Lung (tissue), 11 donors: ENCODE measurements at regions not wholly inside any gene's neighbourhood (a gene's known extent, or its start where the extent isn't known, plus 50 kb on each side); places are given as distances from the start of the nearest gene placed in this dataset.
A peak's percentile ranks its signal among the peaks of the same experiment; 100 is the strongest.

ENCODE experiments used
- ATAC-seq: fragments of 200-7000 bp; cut with Tn5 transposase; one replicate; pipeline ENCODE4 v1.9.1; 2020; ENCODE audit warnings: moderate number of reproducible peaks; ENCODE audit not compliant: insufficient read depth, low FRiP score
- DNase-seq, 3 donors: peaks; one replicate each; pipeline ENCODE4 v3.0.0-alpha.2; 2013 to 2017
- H3K27ac ChIP-seq, 2 donors: one replicate each; pipeline ENCODE4 v1.5.1; 2013; ENCODE audit warnings: mild to moderate bottlenecking in 2 of 2, moderate library complexity in 2 of 2, control low read depth in 1 of 2, inconsistent platforms in 1 of 2, low read depth in 1 of 2, low read length in 1 of 2
- H3K27me3 ChIP-seq, 3 donors: one replicate each; pipeline ENCODE4 v1.5.1; 2013; ENCODE audit warnings: low read length in 2 of 3; ENCODE audit not compliant: control insufficient read depth in 3 of 3, insufficient read depth in 3 of 3
- H3K36me3 ChIP-seq, 4 donors: one replicate each; pipeline ENCODE4 v1.5.1; 2013; ENCODE audit warnings: low read length in 4 of 4, mild to moderate bottlenecking in 1 of 4, moderate library complexity in 1 of 4; ENCODE audit not compliant: control insufficient read depth in 4 of 4, insufficient read depth in 4 of 4
- H3K4me1 ChIP-seq, 5 donors: one replicate each; pipeline ENCODE4 v1.5.1; 2013; ENCODE audit warnings: low read length in 5 of 5, mild to moderate bottlenecking in 2 of 5, moderate library complexity in 1 of 5; ENCODE audit not compliant: control insufficient read depth in 5 of 5, insufficient read depth in 5 of 5
- H3K4me3 ChIP-seq: one replicate; pipeline ENCODE4 v1.5.1; 2013; ENCODE audit warnings: mild to moderate bottlenecking, control low read depth, moderate library complexity
- H3K9ac ChIP-seq, 2 donors: one replicate each; pipeline ENCODE4 v1.5.1; 2013; ENCODE audit warnings: low read length in 2 of 2, control low read depth in 1 of 2; ENCODE audit not compliant: insufficient read depth in 1 of 2
- H3K9me3 ChIP-seq, 4 donors: one replicate each; pipeline ENCODE4 v1.5.1; 2013; ENCODE audit warnings: low read length in 3 of 4, mild to moderate bottlenecking in 1 of 4, moderate library complexity in 1 of 4; ENCODE audit not compliant: control insufficient read depth in 4 of 4, insufficient read depth in 3 of 4
- WGBS, 2 donors: extraction: QIAGEN DNeasy Blood & Tissue Kit; methylation state at CpG; one replicate each; pipeline ENCODE4 v1.1.7; 2013; 5-methylcytosine and 5-hydroxymethylcytosine counted together
- TF ChIP-seq, protein P1 (sequence below): IDR thresholded peaks from 2 replicates; pipeline ENCODE4 v1.5.1; 2012; ENCODE audit warnings: mild to moderate bottlenecking; ENCODE audit errors: control extremely low read depth, extremely low read depth
- donor health status: control.
- donor health status: control.
- donor health status: Bipolar disorder and iron deficiency.
- donor health status: healthy.
- donor health status: DM: yes; HTN: yes; CAD: no.

DNA sequence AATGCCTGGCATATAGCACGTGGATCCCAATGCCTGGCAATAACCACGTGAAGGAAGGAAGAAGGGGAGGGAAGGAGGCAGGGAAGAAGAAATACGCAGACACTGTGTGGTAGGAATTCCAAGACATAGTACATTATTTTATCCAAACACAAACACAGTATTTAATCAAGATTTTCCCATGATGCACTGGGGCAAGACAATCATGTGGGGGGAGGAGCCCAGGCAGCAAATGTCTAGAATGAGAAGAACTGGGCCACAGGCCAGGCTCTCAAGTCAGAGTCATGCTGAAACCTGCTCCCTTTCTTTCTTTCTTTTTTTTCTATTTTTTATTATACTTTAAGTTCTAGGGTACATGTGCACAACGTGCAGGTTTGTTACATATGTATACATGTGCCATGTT lies 717.9 kb downstream of the UQCRFS1 start:
- no peak for ATAC-seq

DNA sequence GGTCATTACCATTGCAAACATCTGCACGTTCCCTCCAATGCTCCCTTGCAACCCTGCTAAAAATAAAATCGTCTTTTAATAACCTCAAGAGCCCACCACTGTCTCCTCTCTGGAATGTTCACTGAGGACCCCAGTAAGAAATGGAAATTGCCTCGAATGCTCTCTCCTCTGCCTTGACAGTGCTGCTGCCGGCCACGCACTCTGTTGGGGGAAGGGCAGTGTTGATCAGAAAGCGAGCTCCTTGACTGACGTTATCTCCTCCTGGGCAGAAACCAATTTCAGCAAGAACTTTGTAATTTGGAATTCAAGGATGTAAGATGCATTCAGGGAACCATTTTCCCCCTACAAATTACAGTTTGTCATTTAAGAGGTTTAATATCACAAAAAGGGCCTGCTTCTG lies 718.5 kb downstream of the UQCRFS1 start:
- DNase-seq (no peak), ATAC-seq (no peak)
- Histone ChIP-seq H3K9me3 (no peaks in the 10 kb centered on the region), H3K9ac (no peak overlapping the region), H3K27me3 (no peaks in the 10 kb centered on the region), H3K27ac (no peak overlapping the region), H3K4me3 (no peak overlapping the region), H3K4me1 (peaks cover 0 to 7% (median 0%) of the 10 kb centered on the region in 5 donors), H3K36me3 (no peaks in the 10 kb centered on the region)
- TF ChIP-seq, protein P1, sequence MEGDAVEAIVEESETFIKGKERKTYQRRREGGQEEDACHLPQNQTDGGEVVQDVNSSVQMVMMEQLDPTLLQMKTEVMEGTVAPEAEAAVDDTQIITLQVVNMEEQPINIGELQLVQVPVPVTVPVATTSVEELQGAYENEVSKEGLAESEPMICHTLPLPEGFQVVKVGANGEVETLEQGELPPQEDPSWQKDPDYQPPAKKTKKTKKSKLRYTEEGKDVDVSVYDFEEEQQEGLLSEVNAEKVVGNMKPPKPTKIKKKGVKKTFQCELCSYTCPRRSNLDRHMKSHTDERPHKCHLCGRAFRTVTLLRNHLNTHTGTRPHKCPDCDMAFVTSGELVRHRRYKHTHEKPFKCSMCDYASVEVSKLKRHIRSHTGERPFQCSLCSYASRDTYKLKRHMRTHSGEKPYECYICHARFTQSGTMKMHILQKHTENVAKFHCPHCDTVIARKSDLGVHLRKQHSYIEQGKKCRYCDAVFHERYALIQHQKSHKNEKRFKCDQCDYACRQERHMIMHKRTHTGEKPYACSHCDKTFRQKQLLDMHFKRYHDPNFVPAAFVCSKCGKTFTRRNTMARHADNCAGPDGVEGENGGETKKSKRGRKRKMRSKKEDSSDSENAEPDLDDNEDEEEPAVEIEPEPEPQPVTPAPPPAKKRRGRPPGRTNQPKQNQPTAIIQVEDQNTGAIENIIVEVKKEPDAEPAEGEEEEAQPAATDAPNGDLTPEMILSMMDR, result no peak
- 50 to 72% methylated on average over 7 of the region's 7 CpGs for WGBS, 2 donors

More for the DNA sequence above, 717.9 kb downstream of the UQCRFS1 start:
- no peaks in the 10 kb centered on the region for H3K9me3 ChIP-seq
- peak in 2 of 3 donors; percentile 31 to 45 for DNase-seq
- no peak overlapping the region for H3K27ac ChIP-seq
- no peaks in the 10 kb centered on the region for H3K36me3 ChIP-seq
- H3K27me3 ChIP-seq, result no peaks in the 10 kb centered on the region
- TF ChIP-seq, protein P1, result no peak
- peaks cover 0 to 5% (median 0%) of the 10 kb centered on the region in 5 donors for H3K4me1 ChIP-seq
- WGBS, 2 donors, result 68 to 78% methylated on average over 4 of the region's 4 CpGs
- H3K9ac ChIP-seq, result no peak overlapping the region
- no peak overlapping the region for H3K4me3 ChIP-seq

DNA sequence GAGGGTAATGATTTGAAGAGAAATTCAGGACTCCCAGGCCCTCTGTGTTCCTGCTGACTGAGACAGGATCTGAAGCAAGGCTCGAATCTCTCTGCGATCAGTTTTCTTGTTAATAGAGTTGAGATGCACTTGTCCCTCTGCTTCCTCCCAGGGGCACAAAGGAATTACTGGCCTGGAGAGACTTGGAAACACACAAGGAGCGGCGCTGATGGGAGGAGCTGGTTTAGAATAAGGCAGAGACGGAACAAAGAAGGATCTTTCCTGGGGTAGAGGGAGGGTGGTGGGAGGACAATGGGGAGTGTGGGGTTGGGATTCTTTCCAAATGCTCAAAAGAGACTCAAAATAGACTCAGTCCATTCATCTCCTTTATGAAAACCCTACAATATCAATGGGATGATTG lies 719.1 kb downstream of the UQCRFS1 start:
- Histone ChIP-seq H3K27me3 (no peaks in the 10 kb centered on the region), H3K9ac (no peak overlapping the region), H3K36me3 (no peaks in the 10 kb centered on the region), H3K4me1 (peaks cover 0 to 7% (median 0%) of the 10 kb centered on the region in 5 donors), H3K4me3 (no peak overlapping the region), H3K9me3 (no peaks in the 10 kb centered on the region), H3K27ac (no peak overlapping the region)
- 62 to 86% methylated on average over 5 of the region's 5 CpGs for WGBS, 2 donors
- no peak for DNase-seq
- ATAC-seq, result no peak
- TF ChIP-seq, protein P1, result no peak

DNA sequence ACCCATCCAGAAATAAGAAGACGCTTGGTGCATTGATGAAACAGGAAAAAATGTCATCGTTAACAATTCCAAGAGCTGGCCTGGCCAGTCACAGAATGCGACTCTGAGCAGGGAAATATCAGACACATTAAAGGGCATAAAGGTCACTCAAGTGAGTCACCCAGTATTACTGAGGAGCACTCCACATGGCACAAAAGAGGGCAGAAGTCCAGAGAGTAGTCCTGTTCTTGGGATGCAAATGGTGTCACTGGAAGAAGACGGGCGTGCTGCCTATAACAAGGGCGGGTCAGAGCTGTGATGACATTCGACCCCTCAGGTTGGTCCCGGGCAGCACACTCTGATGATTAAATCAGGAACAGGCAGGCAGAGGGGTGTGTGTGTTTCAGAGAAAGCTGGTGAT lies 720.3 kb downstream of the UQCRFS1 start:
- TF ChIP-seq, protein P1, result no peak
- ATAC-seq, result no peak
- WGBS, 2 donors, result 54 to 71% methylated on average over 8 of the region's 8 CpGs

More for the DNA sequence above, 720.3 kb downstream of the UQCRFS1 start:
- Histone ChIP-seq H3K27ac (no peak overlapping the region), H3K27me3 (no peaks in the 10 kb centered on the region), H3K9ac (no peak overlapping the region), H3K4me3 (no peak overlapping the region), H3K4me1 (peaks cover 0 to 7% (median 0%) of the 10 kb centered on the region in 5 donors), H3K36me3 (no peaks in the 10 kb centered on the region), H3K9me3 (no peaks in the 10 kb centered on the region)
- DNase-seq, result no peak
